Adrenal gland (tissue), 9 donors: ENCODE measurements at regions not wholly inside any gene's neighbourhood (a gene's known extent, or its start where the extent isn't known, plus 50 kb on each side); places are given as distances from the start of the nearest gene placed in this dataset.

ENCODE experiments used
- DNase-seq, 7 donors: peaks; one replicate each; pipeline ENCODE4 v3.0.0-alpha.2; 2019 to 2020
- H3K27ac ChIP-seq, 5 donors: fragments of 200-600 bp; sonication (generic) in 4 of 5; 1 replicate in 3 of 5; 2 replicates in 2 of 5; pipeline versions ENCODE4 v1.5.1 to v1.8.0; 2016 to 2020; ENCODE audit warnings: mild to moderate bottlenecking in 1 of 5
- H3K27me3 ChIP-seq: fragments of 200-600 bp; 2 replicates; pipeline ENCODE4 v1.8.0; 2021
- H3K36me3 ChIP-seq, 2 donors: fragments of 200-600 bp; replicated peaks in 1 of 2; 1 replicate in 1 of 2; 2 replicates in 1 of 2; pipeline versions ENCODE4 v1.5.1 to v1.8.0; 2018 to 2022
- H3K4me1 ChIP-seq, 2 donors: fragments of 200-600 bp; replicated peaks in 1 of 2; 1 replicate in 1 of 2; 2 replicates in 1 of 2; pipeline versions ENCODE4 v1.5.1 to v1.8.0; 2018 to 2021
- H3K4me3 ChIP-seq, 4 donors: fragments of 200-600 bp; sonication (generic) in 3 of 4; one replicate each; pipeline ENCODE4 v1.5.1; 2016 to 2018
- H3K9me3 ChIP-seq, 3 donors: fragments of 200-600 bp; sonication (generic) in 1 of 3; replicated peaks in 1 of 3; 1 replicate in 2 of 3; 2 replicates in 1 of 3; pipeline versions ENCODE4 v1.5.1 to v1.8.0; 2016 to 2021
- CTCF ChIP-seq, 6 experiments: fragments of 450-650 bp in 4 of 6; fragments of 200-600 bp in 2 of 6; sonication (generic) in 1 of 6; IDR thresholded peaks; 1 replicate in 5 of 6; 2 replicates in 1 of 6; pipeline versions ENCODE4 v1.5.1 to v1.8.0; 2016 to 2021; ENCODE audit warnings: antibody characterized with exemption in 6 of 6, mild to moderate bottlenecking in 2 of 6, moderate library complexity in 1 of 6
- POLR2A ChIP-seq, 2 donors: fragments of 450-650 bp; IDR thresholded peaks; one replicate each; pipeline ENCODE4 v1.6.1; 2017; ENCODE audit warnings: antibody characterized with exemption in 2 of 2, mild to moderate bottlenecking in 2 of 2, moderate library complexity in 1 of 2
- WGBS, 4 donors: extraction: QIAGEN DNeasy Blood & Tissue Kit in 2 of 4; methylation state at CpG; one replicate each; pipeline versions ENCODE4 v1.1.5 to v1.1.7; 2013 to 2017; 5-methylcytosine and 5-hydroxymethylcytosine counted together
- intact Hi-C, 2 donors: fragments of 100-400 bp; cut with DNase I; formaldehyde crosslinking; loops; one replicate each; pipeline versions ENCODE4 v1.14.1 to v1.15.0; 2022 to 2023
- donor health status: healthy with polysubstance abuse.
- donor health status: Bipolar disorder and iron deficiency.
- donor health status: DM: yes; HTN: yes; CAD: no.
- donor health status: DM: no; HTN: no; CAD: no.
- donor health status: DM: no; HTN: no; CAD: no.

GRCh38 chr2:193907561-193907960 is 1712.8 kb upstream of the TMEFF2 start:
- Histone ChIP-seq H3K4me1 (no peaks in the 10 kb centered on the region), H3K9me3 (no peaks in the 10 kb centered on the region), H3K36me3 (no peaks in the 10 kb centered on the region), H3K27me3 (no peaks in the 10 kb centered on the region), H3K27ac (no peak overlapping the region), H3K4me3 (no peak overlapping the region)
- no peak for TF ChIP-seq POLR2A (IDR thresholded peaks at IDR 0.05)
- TF ChIP-seq CTCF (IDR thresholded peaks at IDR 0.05) = no peak
- 32 to 57% (median 36%) methylated on average over 1 of the region's 1 CpG for WGBS, 4 donors
- intact Hi-C loops = no loop called here
- no peak for DNase-seq

GRCh38 chr2:193900292-193900691 is 1705.6 kb upstream of the TMEFF2 start:
- Histone ChIP-seq H3K4me3 (no peak overlapping the region), H3K27ac (no peak overlapping the region), H3K9me3 (no peaks in the 10 kb centered on the region), H3K27me3 (no peaks in the 10 kb centered on the region), H3K36me3 (no peaks in the 10 kb centered on the region), H3K4me1 (no peaks in the 10 kb centered on the region)
- no peak for TF ChIP-seq POLR2A (IDR thresholded peaks at IDR 0.05)
- TF ChIP-seq CTCF (IDR thresholded peaks at IDR 0.05) = no peak
- no peak for DNase-seq
- intact Hi-C loops = no loop called here
- 70 to 83% (median 77%) methylated on average over 3 of the region's 3 CpGs for WGBS, 4 donors

DNA sequence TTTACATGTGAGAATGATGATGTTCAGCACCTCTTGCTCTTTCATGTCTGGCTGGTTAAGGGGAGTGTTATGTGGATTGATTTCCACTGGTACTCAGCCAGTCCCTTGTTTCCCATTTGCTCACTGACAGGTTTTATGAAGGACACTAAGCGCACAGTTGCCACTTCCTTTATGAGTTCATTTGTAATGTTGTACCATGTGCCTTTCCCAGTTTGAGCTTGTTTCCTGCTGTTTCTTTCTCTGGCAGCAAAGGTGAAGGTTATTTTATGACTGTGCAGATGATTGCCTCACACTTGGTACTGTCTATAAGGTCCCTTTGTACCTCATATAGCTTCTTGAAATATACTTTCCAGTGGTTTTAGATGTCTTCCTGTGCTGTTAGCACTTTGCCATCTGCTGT is 1700.5 kb upstream of the TMEFF2 start:
- intact Hi-C loops = no loop called here
- Histone ChIP-seq H3K27ac (no peak overlapping the region), H3K4me3 (no peak overlapping the region), H3K27me3 (no peaks in the 10 kb centered on the region), H3K36me3 (no peaks in the 10 kb centered on the region), H3K9me3 (no peaks in the 10 kb centered on the region), H3K4me1 (no peaks in the 10 kb centered on the region)
- WGBS, 4 donors = 33 to 44% (median 41%) methylated on average over 1 of the region's 1 CpG
- DNase-seq = no peak
- TF ChIP-seq POLR2A (IDR thresholded peaks at IDR 0.05) (no peak), CTCF (IDR thresholded peaks at IDR 0.05) (no peak)

GRCh38 chr2:193894081-193894480 is 1699.3 kb upstream of the TMEFF2 start:
- WGBS, 4 donors = 39 to 63% (median 49%) methylated on average over 1 of the region's 1 CpG
- no peak for DNase-seq
- no peaks in the 10 kb centered on the region for H3K36me3 ChIP-seq
- H3K9me3 ChIP-seq = no peaks in the 10 kb centered on the region
- no peaks in the 10 kb centered on the region for H3K27me3 ChIP-seq
- intact Hi-C loops = no loop called here
- H3K4me1 ChIP-seq = no peaks in the 10 kb centered on the region
- no peak overlapping the region for H3K27ac ChIP-seq
- no peak overlapping the region for H3K4me3 ChIP-seq
- no peak for TF ChIP-seq CTCF (IDR thresholded peaks at IDR 0.05)
- no peak for TF ChIP-seq POLR2A (IDR thresholded peaks at IDR 0.05)
